ENCODE measurements at regions not wholly inside any gene's neighbourhood (a gene's known extent, or its start where the extent isn't known, plus 50 kb on each side); places are given as distances from the start of the nearest gene placed in this dataset.

DNA sequence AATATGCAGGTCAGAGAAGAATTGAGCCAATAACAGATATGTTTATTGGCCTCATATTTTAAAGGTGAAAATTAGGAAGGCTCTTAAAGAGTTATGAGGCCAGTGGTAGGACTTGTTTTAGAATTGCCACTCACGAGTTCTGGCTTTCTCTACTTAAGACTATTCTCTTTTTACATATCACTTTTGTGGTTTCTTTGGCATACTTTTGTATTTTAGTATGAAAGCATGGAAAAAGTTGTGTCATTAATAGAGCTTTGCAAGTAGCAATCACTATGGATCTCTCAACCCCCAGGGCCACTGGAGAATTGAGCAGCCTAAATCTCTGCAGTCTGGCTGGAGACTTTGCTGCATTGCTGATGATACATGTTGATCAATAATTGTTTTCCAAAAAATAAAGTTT lies 64.6 kb upstream of the SOX21 start:
- H3K9me3 Mint-ChIP-seq = peaks cover 6% of the 10 kb centered on the region; the same call in 1 of the 2 replicates
- DNase-seq (ENCODE audit: low spot score) = no peak
- TF ChIP-seq CREM (CRISPR knock-in tag; IDR thresholded peaks at IDR 0.05) (no peak), ZNF671 (CRISPR knock-in tag; IDR thresholded peaks at IDR 0.05) (no peak), CBFB (CRISPR knock-in tag; IDR thresholded peaks at IDR 0.05; ENCODE audit: low read depth) (no peak), ZBTB21 (CRISPR knock-in tag; IDR thresholded peaks at IDR 0.05; ENCODE audit: borderline replicate concordance) (no peak), ZNF317 (CRISPR knock-in tag; IDR thresholded peaks at IDR 0.05; ENCODE audit: borderline replicate concordance, low read depth) (no peak), RORB (CRISPR knock-in tag; IDR thresholded peaks at IDR 0.05) (no peak), IRF1 (CRISPR knock-in tag; IDR thresholded peaks at IDR 0.05) (no peak), GABPB1 (CRISPR knock-in tag; IDR thresholded peaks at IDR 0.05) (no peak), ZMAT4 (CRISPR knock-in tag; IDR thresholded peaks at IDR 0.05) (no peak), ZNF532 (CRISPR knock-in tag; IDR thresholded peaks at IDR 0.05; ENCODE audit: borderline replicate concordance) (no peak), FOXP1 (CRISPR knock-in tag; IDR thresholded peaks at IDR 0.05; ENCODE audit: borderline replicate concordance) (no peak), GRHL2 (CRISPR knock-in tag; IDR thresholded peaks at IDR 0.05; ENCODE audit: insufficient replicate concordance, severe bottlenecking) (no peak), ZNF425 (CRISPR knock-in tag; conservative IDR thresholded peaks at IDR 0.05) (no peak)
- TF ChIP-seq, protein P1, sequence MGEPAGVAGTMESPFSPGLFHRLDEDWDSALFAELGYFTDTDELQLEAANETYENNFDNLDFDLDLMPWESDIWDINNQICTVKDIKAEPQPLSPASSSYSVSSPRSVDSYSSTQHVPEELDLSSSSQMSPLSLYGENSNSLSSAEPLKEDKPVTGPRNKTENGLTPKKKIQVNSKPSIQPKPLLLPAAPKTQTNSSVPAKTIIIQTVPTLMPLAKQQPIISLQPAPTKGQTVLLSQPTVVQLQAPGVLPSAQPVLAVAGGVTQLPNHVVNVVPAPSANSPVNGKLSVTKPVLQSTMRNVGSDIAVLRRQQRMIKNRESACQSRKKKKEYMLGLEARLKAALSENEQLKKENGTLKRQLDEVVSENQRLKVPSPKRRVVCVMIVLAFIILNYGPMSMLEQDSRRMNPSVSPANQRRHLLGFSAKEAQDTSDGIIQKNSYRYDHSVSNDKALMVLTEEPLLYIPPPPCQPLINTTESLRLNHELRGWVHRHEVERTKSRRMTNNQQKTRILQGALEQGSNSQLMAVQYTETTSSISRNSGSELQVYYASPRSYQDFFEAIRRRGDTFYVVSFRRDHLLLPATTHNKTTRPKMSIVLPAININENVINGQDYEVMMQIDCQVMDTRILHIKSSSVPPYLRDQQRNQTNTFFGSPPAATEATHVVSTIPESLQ (CRISPR knock-in tag; IDR thresholded peaks at IDR 0.05) = no peak
- TF ChIP-seq, protein P2, sequence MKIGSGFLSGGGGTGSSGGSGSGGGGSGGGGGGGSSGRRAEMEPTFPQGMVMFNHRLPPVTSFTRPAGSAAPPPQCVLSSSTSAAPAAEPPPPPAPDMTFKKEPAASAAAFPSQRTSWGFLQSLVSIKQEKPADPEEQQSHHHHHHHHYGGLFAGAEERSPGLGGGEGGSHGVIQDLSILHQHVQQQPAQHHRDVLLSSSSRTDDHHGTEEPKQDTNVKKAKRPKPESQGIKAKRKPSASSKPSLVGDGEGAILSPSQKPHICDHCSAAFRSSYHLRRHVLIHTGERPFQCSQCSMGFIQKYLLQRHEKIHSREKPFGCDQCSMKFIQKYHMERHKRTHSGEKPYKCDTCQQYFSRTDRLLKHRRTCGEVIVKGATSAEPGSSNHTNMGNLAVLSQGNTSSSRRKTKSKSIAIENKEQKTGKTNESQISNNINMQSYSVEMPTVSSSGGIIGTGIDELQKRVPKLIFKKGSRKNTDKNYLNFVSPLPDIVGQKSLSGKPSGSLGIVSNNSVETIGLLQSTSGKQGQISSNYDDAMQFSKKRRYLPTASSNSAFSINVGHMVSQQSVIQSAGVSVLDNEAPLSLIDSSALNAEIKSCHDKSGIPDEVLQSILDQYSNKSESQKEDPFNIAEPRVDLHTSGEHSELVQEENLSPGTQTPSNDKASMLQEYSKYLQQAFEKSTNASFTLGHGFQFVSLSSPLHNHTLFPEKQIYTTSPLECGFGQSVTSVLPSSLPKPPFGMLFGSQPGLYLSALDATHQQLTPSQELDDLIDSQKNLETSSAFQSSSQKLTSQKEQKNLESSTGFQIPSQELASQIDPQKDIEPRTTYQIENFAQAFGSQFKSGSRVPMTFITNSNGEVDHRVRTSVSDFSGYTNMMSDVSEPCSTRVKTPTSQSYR (CRISPR knock-in tag; IDR thresholded peaks at IDR 0.05) = no peak
- TF ChIP-seq, protein P3, sequence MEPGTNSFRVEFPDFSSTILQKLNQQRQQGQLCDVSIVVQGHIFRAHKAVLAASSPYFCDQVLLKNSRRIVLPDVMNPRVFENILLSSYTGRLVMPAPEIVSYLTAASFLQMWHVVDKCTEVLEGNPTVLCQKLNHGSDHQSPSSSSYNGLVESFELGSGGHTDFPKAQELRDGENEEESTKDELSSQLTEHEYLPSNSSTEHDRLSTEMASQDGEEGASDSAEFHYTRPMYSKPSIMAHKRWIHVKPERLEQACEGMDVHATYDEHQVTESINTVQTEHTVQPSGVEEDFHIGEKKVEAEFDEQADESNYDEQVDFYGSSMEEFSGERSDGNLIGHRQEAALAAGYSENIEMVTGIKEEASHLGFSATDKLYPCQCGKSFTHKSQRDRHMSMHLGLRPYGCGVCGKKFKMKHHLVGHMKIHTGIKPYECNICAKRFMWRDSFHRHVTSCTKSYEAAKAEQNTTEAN (CRISPR knock-in tag; IDR thresholded peaks at IDR 0.05) = no peak
- TF ChIP-seq, protein P4, sequence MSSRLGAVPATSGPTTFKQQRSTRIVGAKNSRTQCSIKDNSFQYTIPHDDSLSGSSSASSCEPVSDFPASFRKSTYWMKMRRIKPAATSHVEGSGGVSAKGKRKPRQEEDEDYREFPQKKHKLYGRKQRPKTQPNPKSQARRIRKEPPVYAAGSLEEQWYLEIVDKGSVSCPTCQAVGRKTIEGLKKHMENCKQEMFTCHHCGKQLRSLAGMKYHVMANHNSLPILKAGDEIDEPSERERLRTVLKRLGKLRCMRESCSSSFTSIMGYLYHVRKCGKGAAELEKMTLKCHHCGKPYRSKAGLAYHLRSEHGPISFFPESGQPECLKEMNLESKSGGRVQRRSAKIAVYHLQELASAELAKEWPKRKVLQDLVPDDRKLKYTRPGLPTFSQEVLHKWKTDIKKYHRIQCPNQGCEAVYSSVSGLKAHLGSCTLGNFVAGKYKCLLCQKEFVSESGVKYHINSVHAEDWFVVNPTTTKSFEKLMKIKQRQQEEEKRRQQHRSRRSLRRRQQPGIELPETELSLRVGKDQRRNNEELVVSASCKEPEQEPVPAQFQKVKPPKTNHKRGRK (CRISPR knock-in tag; IDR thresholded peaks at IDR 0.05; ENCODE audit: borderline replicate concordance) = no peak

More for the DNA sequence above, 64.6 kb upstream of the SOX21 start:
- no peak for ATAC-seq
- Mint-ChIP-seq H3K4me1 (peaks cover 19% of the 10 kb centered on the region), H3K36me3 (no peaks in the 10 kb centered on the region), H3K27ac (no peak overlapping the region), H3K27me3 (ENCODE audit: low read depth) (no peaks in the 10 kb centered on the region; the same call in 1 of the 2 replicates), H3K4me3 (no peak overlapping the region)
- ChIA-PET CTCF (no interaction called here), POLR2A (no interaction called here)
